ENCODE measurements at regions not wholly inside any gene's neighbourhood (a gene's known extent, or its start where the extent isn't known, plus 50 kb on each side); places are given as distances from the start of the nearest gene placed in this dataset.

DNA sequence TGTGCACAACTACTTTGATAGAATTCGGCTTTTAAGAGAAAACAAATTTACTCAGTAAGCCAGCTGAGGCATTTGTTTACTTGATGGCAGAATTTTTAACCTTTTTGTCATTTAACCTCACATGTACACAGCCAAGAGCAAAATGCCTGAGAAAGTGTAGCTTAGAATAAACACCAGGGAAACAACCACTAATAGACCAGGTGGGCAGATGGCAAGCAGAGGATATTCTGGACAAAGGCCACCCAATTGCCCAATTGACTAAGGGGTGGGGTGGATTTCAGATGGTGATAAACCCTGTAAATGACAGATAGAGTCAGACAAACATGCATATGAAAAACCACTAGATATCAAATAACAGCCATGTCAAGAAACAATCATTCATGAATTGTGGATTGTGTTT lies 190.7 kb upstream of the FBXL4 start:
- no peak for DNase-seq

DNA sequence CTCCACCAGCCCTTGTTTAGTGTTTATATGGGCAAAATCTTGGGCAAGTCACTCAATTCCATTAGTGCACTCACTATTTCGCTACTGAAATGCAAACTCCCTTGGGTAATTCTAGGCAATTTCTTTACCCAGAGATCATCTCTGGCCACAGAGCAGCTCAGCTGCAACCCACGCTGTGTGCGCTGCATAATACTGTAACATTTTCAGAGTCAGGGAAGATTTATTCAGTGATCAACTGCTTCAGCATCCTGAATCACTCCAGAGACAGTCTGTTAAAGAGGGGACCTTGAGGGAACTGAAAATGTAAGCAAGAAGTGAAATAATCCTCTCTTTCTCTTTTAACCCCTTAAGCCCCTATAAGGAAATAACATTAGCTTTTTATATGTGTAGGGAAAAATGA lies 189.6 kb upstream of the FBXL4 start:
- no peak for DNase-seq

DNA sequence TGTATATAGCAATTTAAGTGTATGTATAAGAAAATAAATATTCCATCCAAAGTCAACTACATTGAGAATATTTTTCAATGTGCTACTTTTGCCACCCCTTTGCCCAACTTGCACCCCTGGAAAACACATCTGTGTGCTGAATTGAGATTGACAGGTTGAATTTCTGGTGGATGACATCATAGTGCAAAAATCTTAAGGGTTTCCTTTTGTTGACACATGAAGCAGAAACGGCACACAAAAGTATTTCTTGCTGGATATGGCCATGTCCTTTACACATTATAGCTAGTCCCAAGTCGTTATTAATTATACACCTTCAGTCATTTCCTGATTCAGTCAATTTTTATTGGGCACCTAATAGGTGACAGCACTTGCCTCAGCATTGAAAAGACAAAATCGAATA lies 188.7 kb upstream of the FBXL4 start:
- DNase-seq, result no peak

DNA sequence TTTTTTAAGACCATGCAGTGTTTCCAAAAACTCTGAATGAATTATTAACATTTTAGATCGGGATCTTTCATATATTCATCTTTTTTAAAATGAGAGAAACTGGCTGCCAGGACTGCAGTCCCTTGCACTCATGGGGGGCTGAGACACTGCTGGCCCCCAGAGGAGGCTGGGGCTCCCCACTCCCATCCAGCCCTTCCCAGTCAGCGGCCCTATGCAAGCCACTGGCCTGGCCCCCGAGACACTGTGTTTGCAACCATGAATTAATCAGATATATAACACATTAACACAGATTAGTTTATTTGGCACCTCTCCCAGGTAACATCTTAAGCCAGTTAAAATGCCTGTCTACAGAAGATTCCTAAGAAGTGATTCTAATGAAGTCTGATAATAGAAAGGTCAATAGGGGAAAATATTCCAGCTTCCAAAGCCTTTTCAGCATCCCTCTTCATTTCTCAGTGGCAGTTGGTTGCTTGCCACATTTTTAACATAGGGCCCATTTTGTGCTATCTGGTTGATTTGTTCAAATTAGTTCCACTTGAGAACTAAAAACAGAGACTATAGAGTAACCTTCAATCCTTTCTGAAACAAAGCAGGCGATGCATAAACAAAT lies 184.4 kb upstream of the FBXL4 start:
- no peak for DNase-seq

DNA sequence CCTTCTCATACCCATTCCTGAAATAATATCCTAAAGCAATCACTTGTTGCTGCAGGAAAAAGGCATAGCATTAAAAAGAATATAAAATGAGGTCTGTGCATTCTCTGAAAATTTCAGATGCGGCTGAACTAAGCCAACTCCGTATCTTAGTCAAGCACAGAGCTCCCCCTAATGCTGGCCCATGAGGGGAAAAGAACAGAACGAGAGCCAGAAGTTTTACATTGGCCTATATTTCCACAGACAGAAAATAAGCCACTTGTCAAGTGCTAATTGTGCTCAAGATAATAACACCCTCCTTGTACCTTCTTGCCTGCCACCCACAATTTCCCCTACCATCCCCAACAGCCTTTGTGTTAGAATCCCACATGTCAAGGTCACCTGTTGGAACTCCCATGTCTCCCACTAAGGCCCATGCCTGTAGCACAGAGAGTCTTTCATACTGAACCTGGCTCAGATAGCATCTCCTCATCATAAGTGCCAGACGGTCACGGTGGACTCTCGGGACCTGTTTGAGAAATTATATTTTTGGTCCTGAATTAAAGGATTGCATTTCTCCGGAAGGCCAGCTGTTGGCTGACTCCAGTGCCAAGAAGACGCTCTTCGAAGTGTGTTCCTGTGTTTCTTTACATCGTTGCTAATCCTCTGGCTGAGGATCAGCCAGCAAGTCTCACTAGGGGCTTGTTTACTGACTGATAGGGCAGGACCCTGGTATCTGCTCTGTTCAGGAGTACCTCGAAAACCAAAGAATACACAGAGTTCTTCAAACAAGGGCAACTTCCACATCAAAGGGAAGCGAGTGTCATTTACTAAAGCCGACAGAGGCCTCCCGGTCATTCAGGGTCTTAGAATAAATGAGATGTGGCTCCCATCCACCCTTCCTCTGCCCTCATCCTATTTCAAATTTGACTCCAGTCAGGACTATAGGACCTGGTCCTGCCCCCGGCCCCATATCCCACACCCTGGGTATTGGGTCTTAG lies 183.4 kb upstream of the FBXL4 start:
- DNase-seq, result no peak

DNA sequence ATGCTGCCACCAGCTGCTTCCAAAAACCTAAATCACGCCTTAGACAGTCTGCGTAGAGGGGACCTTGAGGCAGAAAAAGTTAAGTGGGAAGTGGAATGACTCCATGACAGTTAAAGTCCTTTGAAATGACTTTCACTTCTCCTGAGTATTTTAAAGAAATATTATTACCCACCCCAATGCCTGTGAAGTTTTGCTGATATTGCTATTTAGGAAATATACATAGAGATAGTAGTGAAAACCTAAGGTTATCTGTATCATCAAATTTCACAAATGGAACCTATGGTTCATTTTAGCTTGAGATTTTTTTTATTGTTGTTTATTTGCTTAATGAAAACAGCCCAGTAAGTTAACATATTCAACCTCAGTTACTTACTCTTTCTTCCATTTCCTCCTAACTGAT lies 182.1 kb upstream of the FBXL4 start:
- DNase-seq, result no peak

DNA sequence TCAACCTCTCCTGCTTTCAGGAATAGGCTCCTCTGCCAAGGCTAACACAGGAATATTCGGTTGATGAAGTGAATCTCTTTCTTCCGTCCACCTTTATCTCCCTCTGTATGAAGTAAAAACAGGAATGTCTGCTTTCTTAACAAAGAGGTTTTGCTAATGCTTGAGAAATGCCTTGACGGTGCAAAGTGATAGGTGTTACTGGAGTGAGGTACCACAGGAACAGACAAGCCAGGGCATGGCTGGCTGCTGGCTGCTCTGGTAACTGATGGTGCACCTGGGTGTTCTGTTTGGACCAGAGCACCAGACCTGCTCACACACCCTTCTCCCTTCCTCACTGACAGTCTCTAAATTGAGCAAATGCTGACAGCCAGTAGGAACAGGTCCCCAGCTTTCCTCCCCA lies 174.0 kb upstream of the FBXL4 start:
- no peak for DNase-seq

DNA sequence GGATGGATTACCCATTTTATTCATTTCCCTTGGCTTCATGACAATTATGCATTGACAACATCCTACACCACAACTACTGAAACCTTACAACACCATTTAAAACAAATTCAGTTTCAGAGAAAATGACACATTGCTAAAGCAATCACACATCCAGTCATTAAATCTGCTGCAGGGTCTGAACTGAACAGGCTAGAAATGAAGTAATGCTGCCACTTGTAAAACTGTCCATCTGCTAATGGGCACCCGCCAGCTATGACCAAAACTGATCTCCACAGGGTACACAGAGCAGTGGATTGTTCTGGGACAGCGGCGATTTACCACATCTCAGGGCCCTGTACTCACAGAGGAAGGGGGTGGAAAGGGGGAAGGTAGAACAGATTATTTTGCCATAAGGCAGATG lies 172.9 kb upstream of the FBXL4 start:
- DNase-seq, result no peak

DNA sequence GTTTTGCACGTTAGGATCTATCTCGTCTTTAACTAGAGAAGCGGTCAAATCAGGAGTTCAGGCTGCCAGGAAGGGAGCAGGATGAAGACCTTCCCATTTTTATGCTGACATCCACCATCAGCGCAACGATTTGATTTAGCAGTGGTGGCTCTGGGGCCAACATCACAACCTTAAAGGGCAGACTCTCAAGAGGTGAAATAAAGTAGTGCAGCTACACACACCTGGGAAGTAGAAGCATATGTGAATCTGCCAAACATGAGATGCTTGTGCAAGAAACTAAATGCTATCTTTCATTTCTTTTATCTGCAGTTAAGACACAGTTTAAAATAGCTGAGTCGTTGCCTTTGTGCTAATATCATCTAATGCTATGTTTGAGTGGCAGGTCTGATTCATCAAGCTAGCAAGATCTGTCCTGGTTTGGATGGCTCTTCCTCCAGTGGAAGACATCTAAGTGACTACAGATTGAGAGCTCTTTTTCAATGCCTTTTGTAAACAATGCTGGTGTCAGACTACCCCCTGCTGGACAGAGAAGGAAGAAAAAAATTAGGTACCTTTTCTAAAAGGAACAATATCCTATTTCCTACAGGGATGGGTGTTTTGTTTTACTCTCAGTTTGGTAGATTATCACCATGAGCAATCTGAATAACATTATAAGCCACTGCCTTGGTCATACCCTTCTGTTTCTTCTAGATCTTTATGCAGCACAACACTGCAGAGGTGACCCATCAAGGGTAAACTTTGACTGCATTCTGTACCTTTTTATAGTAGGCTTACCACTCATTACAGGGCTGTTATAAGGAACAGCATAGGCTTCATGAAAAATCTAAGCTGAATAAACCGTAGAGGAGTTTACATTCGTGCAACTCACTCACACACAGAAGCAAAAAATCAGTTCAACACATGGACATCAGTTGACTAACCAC lies 171.6 kb upstream of the FBXL4 start:
- DNase-seq, result peak; percentile 32

DNA sequence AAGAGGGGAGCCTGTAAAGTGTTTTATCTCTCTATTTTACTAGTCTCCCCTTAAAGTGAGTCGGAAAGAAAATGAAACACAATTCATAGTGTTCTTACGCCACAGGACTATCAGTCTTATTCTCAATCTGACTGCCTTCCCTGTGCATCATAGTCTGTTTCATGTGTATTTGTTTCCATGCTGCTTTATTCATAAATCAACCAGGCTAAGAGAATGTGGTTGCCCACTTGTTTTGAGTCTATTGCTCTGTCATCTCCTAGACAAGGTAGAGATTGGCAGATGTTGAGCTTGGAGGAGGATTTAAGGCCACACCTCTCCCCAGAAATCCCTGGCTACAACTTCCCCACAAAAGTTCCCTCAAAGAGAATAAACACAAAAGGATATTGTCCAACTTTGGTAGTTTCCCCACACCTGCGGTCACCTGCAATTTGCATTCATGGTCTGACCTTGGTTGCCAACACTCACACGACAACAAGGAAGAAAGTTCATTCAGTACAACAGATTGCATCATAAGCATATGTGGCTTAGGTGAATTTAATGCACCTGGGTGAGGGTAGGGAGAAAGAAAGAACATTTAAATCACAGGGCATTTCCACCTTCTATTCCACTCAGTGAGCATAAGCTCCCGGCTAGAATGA lies 167.1 kb upstream of the FBXL4 start:
- no peak for DNase-seq

DNA sequence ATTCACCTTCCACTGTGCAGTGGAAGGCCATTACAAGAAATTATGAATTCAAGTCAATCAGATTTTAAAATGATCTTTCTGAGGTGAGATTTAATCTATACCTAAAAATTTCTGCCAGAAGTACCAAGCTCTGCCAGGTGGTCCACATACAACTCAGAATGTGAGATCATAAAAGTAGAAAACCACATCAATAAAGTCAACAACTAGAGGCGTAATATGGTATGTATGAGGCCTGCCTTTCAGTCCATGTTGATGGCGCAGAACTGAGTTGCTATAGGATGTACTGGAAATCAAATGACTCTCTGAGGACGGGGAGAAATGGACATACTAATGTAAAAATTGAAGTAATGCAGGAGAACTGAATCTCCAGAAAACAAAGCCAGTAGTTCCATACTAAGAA lies 163.8 kb upstream of the FBXL4 start:
- no peak for DNase-seq

DNA sequence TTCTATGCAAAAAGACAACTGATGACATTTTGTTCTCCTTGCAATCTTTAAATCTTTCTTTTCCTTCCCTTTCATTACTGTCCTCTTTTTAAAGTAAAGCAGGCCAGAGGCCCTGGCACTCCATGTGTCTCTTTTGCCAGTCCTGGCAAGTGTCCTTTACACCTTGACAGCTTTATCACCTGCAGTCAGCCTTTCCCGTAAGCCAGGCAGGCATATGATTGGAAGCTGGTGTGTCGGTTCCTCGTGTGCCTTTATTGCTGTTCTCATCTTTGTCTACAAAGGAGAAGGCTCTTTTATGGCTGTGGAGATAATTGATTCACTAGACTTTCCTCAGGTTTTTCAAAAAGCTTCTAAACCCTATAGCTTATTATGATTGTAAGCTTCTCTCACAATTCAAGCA lies 162.3 kb upstream of the FBXL4 start:
- DNase-seq, result no peak

DNA sequence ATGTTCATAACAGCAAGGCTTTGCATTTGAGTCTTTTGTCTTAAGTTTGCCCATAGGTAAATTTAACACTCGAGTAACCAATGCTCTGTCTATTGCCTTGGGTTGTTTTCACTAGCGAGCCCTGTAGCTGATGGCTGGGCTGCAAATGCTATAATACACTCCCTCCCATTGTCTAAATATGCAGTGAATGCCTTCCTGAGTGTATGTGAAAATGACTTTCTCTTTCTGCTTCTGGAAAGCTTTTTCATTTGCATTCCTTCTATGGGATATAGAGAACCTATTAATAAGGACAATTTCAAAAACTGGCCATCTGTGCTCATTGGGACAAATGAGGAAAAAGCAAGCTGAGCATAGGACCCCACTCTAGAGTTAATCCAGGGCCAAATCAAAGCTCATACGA lies 156.5 kb upstream of the FBXL4 start:
- DNase-seq, result no peak

DNA sequence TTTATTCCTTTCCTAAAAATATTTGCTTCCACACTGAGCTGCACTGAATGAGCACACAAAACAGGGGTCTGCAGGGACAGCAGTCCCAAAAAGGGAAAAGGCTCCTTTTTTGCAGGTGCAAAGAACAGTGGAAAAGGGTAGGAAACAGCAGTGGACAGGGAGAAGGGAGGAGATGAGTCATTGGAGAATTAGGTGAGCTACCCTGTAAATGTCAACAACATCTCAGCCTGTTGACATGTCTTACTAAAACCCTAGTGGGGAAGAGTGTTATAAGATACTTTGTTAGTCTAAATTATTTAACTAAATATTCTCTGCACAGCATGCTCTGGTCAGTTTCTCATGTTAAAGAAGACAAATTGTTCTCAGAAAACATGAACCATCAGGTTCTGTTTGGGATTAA lies 151.5 kb upstream of the FBXL4 start:
- no peak for DNase-seq

DNA sequence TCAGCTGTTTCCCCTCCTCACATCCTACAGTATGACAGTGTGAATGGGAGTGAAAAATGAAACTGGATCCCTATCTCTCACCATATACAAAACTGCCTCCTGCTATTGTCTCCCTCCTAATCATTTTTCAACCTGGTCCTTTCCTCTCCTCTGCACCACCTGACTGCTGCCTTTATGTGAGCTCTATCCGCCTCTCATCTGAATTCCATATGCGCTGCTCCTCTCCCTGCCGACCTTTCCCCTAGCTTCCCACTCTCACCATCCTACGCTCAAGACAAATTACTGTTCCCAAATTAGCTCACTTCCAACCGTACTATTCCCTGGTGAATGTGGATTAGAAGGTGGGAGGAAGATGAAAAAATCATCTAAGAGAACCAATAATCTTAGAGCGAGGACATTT lies 148.4 kb upstream of the FBXL4 start:
- DNase-seq, result no peak

DNA sequence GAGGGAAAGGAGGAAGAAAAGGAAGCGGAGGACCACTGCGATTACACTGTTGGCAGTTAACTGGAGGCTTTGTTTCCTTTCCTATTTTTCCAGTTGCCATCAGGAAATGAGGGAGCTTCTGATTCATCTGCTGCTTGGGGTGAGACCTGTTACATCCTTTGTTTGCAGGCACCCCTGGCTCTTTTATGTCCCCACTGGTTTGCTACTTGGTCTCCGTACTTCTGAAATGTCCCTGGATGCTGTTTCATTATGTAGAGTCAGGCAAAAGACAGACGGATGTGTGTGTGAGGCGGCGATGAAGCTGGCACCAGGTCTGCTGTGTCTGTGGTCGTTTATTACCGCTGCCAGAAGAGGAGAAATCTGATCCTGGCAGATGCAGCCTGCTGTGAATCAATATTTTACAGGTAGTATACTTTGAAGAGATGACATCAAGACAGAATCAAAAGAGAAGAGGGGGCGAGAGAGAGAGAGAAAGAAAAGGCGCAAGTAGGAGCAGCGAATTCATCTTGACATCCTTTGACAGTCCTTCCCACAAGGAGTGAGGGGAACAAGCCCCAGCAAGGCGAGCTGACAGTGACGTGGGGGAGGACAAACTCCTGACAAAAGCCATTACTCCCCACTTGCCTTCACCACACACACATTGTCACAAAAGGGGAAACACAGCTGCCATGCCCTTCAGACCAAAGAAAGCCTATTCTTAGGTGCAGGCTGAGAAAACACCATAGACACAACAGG lies 145.9 kb upstream of the FBXL4 start:
- no peak for DNase-seq

DNA sequence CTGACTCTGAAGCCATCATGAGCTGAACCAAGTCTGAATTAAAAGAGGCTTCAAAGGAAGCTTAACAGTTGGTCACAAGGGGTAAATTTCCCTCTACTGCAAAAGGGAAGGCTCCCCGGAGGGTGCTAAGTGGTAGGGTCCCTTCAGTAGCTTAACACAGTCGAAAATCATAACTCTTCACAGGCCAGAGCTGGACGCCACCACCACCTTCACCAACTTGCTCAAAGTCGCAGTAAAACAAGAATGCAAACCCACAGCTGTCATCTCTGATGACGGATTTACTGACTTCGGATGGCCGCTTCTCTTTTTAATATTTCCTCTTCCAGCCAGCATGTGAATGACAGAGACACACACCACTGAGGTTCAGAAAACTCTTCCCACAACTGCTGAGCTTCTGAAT lies 144.7 kb upstream of the FBXL4 start:
- no peak for DNase-seq

DNA sequence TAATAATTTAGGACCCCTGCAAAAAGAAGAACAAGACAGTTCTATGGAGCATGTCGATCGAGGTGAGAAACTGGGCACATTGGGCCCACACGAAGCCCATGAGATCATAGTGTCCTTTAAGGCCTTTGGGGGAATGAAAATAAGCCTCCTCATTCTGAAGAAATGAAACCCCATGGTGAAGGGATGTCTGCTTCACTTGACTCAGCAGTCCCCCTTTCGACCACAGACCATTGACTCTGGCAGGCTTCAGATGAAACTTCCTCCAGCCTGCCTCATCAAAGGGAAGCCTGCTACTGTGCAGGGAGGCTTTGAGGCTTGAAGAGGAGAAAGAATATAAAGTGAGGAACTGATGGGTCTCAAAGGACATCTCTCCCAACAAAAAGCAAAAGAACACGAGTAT lies 144.2 kb upstream of the FBXL4 start:
- no peak for DNase-seq

DNA sequence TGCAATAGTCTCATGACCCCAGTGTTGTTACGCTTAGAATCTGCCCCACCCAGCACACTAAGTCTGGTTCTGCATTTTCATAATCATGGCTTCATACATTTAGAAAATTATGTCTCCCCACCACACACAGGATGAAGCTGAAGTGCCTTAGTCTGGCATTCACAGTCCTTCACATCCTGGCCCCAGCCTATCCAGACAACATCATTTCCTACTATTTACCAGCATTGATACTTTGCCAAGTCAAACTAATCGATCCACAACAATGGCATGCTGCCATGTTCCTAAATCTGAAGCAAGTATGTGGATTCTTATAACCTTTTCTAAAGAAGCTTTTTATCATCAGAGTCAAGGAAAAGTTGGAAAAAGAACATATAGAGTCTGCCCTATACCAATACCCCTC lies 132.4 kb upstream of the FBXL4 start:
- DNase-seq, result no peak

DNA sequence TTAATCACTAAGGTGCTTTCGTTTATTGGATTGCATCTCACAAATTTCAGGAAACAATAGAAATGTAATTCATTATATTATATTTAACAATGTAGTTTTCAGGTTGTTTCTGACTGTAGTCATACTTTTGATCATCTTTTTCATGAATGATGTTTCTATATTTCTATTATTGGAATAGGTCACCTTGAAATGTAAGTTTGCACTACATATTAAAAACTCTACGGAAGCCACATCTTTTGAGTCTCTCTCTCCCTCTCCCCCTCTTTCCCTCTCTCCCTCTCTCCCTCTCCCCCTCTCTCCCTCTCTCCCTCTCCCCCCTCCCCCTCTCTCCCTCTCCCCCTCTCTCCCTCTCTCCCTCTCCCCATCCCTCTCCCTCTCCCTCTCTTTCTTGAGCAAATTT lies 131.3 kb upstream of the FBXL4 start:
- no peak for DNase-seq

DNA sequence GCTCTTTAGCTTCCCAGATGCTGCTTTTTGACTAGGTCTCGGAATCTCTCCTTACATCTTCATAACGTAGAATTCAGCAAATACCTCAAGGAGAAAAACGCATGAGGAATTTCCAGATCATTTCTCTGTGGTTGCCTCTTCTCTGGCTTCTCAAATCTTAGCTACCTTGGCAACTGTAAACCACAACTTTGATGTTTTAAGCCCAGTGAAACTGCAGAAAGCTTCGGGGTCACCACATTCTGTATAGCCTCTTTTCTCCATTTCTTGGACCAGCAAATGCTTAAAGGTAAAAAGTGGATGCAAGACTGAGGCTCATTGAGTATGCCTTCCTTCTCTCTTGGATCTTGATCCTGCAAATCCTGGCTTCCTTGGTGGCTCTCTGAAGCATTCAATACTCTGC lies 125.5 kb upstream of the FBXL4 start:
- no peak for DNase-seq

DNA sequence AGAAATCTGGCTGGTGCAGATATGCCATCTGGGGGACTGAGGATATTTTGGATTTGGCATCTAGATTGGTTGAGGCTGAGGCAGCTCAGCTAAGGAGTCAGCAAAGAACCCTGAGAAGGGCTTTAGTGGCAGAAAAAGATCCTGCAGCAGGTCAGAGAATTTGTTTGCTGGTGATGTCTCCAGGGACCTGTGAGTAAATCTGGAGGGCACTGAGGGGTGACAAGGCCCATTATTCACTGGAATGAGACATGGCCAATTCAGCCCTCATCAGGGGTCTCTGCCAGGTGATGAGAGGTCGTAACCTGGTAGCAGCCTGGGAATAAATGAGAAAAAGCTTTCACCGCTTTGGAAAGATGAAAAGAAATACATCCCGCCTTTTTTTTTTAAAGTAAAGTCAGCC lies 118.3 kb upstream of the FBXL4 start:
- no peak for DNase-seq

Data from NCI-H1694 treated with DMSO at 0.1 percent for 48 hours (cell line).